ENCODE measurements at regions not wholly inside any gene's neighbourhood (a gene's known extent, or its start where the extent isn't known, plus 50 kb on each side); places are given as distances from the start of the nearest gene placed in this dataset.
A peak's percentile ranks its signal among the peaks of the same experiment; 100 is the strongest.
"Not testable (repeated sequence)": the region's sequence is repeated elsewhere in the genome, so short reads cannot be mapped to it uniquely, and the experiment has no call there.

GRCh38 chr7:152905949-152906348, 146.4 kb downstream of the ACTR3B start:
- DNase-seq: no peak

GRCh38 chr7:152907042-152907761, 147.7 kb downstream of the ACTR3B start:
- DNase-seq: no peak

GRCh38 chr7:152909280-152909679, 149.7 kb downstream of the ACTR3B start:
- no peak for DNase-seq

GRCh38 chr7:152909683-152910544, 150.4 kb downstream of the ACTR3B start:
- DNase-seq: no peak

- no peak for DNase-seq
Observed at GRCh38 chr7:152910545-152911225, 151.1 kb downstream of the ACTR3B start.

GRCh38 chr7:152911226-152911560, 151.6 kb downstream of the ACTR3B start:
- no peak for DNase-seq

GRCh38 chr7:152911922-152912321, 152.4 kb downstream of the ACTR3B start:
- DNase-seq: no peak

- no peak for DNase-seq
Observed at GRCh38 chr7:152912511-152912910, 153.0 kb downstream of the ACTR3B start.

- DNase-seq: no peak
Observed at GRCh38 chr7:152913492-152913891, 153.9 kb downstream of the ACTR3B start.

GRCh38 chr7:152914014-152914844, 154.7 kb downstream of the ACTR3B start:
- no peak for DNase-seq

GRCh38 chr7:152914845-152915102, 155.2 kb downstream of the ACTR3B start:
- DNase-seq: not testable (repeated sequence)

GRCh38 chr7:152922318-152923081, 162.9 kb downstream of the ACTR3B start:
- DNase-seq: no peak

GRCh38 chr7:152923711-152924110, 164.2 kb downstream of the ACTR3B start:
- no peak for DNase-seq

- no peak for DNase-seq
Observed at GRCh38 chr7:152924238-152924637, 164.7 kb downstream of the ACTR3B start.

GRCh38 chr7:152924826-152925411, 165.4 kb downstream of the ACTR3B start:
- DNase-seq: no peak

GRCh38 chr7:152925412-152926147, 166.0 kb downstream of the ACTR3B start:
- DNase-seq: no peak

- DNase-seq: peak; percentile 18
Observed at GRCh38 chr7:152931633-152932032, 172.1 kb downstream of the ACTR3B start.

GRCh38 chr7:152937282-152937681, 177.7 kb downstream of the ACTR3B start:
- DNase-seq: peak; percentile 26

- not testable (repeated sequence) for DNase-seq
Observed at GRCh38 chr7:152946616-152947015, 187.1 kb downstream of the ACTR3B start.

GRCh38 chr7:152947686-152948085, 188.1 kb downstream of the ACTR3B start:
- DNase-seq: no peak

GRCh38 chr7:152949253-152949652, 189.7 kb downstream of the ACTR3B start:
- DNase-seq: no peak

Data from NCI-H2029 treated with DMSO at 0.1 percent for 48 hours (cell line).